Skeletal muscle cell (primary cell): ENCODE measurements at regions not wholly inside any gene's neighbourhood (a gene's known extent, or its start where the extent isn't known, plus 50 kb on each side); places are given as distances from the start of the nearest gene placed in this dataset.
"Not testable (repeated sequence)": the region's sequence is repeated elsewhere in the genome, so short reads cannot be mapped to it uniquely, and the experiment has no call there.

ENCODE experiments used
- DNase-seq: peaks from one replicate; pipeline ENCODE4 v3.0.0-alpha.2; 2010; ENCODE audit warnings: low read depth
- H3K4me3 ChIP-seq: 2 replicates; pipeline ENCODE4 v1.5.1; 2011; ENCODE audit warnings: low read depth, mild to moderate bottlenecking, control low read depth, low read length, moderate library complexity

GRCh38 chr15:28459279-28459678 is 73.5 kb downstream of the GOLGA8G start:
- DNase-seq = no peak
- H3K4me3 ChIP-seq = no peak overlapping the region

DNA sequence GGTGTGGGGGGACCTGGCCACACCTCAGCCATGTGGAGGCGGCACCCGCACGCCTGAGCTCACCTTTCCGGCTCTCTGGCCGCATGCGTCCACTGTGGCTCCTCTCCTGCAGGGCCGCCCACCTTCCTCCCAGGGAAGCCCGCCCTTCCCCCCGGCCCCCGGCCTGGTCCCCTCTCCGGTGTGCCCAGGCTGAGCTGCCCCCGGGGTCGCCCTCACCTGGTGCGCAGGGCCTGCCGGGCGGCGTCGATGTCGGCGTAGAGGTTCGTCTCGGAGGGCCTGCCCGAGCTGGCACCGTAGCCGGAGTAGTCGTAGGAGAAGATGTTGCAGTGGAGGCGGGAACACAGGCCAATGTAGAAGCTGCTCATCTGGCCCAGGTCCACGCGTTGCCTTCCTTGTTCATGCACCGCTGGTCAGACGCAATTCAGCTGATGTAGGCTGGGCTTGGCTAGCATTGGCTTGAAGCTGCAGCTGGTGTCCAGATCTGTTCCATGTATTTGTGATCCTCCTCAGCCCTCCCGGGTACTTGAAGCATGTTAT is 75.3 kb downstream of the GOLGA8G start:
- not testable (repeated sequence) for DNase-seq

GRCh38 chr15:28456476-28457395 is 76.0 kb downstream of the GOLGA8G start:
- DNase-seq = no peak
- H3K4me3 ChIP-seq = no peak overlapping the region

More for the DNA sequence above, 75.3 kb downstream of the GOLGA8G start:
- not testable (repeated sequence) for H3K4me3 ChIP-seq

DNA sequence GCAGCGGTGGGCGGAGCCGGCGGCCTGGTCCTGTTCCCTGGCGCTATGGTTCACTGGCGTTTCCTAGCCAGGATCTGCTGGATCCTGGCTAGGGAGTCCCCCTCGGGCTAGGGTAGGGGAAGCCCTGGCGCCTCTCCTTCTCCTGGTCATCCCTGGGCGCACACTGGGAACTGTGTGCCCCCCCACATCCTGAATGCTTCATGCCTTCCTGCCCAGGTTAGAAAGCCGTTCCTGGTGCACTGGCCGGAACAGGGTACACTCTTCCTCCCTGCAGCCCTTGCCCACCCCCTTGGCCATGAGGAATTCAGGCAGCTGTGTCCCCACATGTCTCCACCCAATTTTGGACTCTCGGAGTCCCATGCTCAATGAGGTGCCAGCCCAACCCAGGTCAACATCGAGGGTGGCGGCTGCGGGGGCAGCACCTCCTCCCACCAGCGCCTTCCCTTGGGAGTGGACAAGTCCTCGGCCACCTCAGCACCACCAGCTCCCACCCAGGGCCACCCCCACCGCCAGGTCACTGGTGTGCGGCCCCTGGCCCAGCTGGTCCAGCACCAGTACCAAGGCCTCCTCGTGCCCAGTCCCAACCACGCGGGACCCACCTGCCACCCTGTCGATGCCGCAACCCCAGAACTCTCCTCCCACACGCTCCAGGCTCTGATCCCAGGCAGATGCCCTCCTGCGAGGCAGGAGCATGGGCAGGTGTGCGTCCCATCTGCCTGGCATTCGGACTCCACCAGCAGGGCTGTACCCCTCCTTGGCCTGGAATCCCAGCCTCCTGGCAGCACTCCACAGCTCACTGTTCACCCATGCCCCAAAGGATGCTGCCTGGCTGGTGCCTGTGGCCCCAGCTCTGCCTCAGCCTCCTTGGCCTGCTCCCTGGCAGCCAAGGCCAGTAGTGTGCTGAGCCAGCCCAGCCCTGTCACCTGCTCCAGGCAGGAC is 77.0 kb downstream of the GOLGA8G start:
- H3K4me3 ChIP-seq, DNase-seq: not testable (repeated sequence)

- DNase-seq = not testable (repeated sequence)
- peak overlapping the region; percentile 13 for H3K4me3 ChIP-seq
These were observed 76.3 kb downstream of the GOLGA8F start for GRCh38 chr15:28454751-28455220.
